ENCODE measurements at regions not wholly inside any gene's neighbourhood (a gene's known extent, or its start where the extent isn't known, plus 50 kb on each side); places are given as distances from the start of the nearest gene placed in this dataset.

DNA sequence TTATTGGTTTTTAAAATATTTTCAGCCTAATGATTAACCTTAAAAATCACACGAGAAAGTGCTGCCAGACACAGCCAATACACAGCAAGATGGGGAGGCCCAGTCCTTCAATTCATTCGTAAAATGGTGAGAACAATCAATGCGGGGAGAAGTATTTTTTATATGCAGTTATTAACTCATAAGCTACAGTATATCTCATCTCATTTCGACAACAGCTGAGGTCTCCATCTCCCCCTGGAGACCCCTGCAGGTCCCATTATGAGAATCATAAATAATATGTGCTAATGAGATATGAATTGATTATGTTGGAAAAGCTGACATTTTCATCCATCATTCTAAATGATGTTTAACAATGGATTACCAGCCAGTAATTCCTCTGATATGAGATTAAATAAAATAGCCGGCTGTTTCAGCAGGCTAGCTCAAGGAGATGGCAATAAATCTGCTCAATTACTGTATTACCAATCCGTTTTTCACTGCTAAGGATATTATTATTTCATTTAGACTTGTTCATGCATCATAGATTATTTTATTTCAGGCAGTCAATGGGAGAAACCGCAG, 535.8 kb downstream of the GALR1 start:
- no peak for TF ChIP-seq ZNF384 (IDR thresholded peaks at IDR 0.05)
- TF ChIP-seq TARDBP (IDR thresholded peaks at IDR 0.05): no peak
- TF ChIP-seq FOXM1 (IDR thresholded peaks at IDR 0.05; ENCODE audit: borderline replicate concordance): no peak
- no peak for TF ChIP-seq LEF1 (IDR thresholded peaks at IDR 0.05; ENCODE audit: borderline replicate concordance)
- TF ChIP-seq, protein P1, sequence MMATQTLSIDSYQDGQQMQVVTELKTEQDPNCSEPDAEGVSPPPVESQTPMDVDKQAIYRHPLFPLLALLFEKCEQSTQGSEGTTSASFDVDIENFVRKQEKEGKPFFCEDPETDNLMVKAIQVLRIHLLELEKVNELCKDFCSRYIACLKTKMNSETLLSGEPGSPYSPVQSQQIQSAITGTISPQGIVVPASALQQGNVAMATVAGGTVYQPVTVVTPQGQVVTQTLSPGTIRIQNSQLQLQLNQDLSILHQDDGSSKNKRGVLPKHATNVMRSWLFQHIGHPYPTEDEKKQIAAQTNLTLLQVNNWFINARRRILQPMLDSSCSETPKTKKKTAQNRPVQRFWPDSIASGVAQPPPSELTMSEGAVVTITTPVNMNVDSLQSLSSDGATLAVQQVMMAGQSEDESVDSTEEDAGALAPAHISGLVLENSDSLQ (IDR thresholded peaks at IDR 0.05): no peak
- no peak for TF ChIP-seq CTBP1 (IDR thresholded peaks at IDR 0.05; ENCODE audit: borderline replicate concordance)
- TF ChIP-seq NFRKB (IDR thresholded peaks at IDR 0.05): no peak
- no peak for TF ChIP-seq BHLHE40 (IDR thresholded peaks at IDR 0.05; ENCODE audit: borderline replicate concordance)
- TF ChIP-seq L3MBTL2 (conservative IDR thresholded peaks at IDR 0.05): no peak
- TF ChIP-seq FOXA1 (IDR thresholded peaks at IDR 0.05): no peak
- no peak for TF ChIP-seq FOXK2 (IDR thresholded peaks at IDR 0.05)
- no peak for TF ChIP-seq SUZ12 (IDR thresholded peaks at IDR 0.05)
- no peak for TF ChIP-seq HDGF (IDR thresholded peaks at IDR 0.05; ENCODE audit: borderline replicate concordance)
- no peak for TF ChIP-seq ELF4 (IDR thresholded peaks at IDR 0.05)
- TF ChIP-seq SP1 (IDR thresholded peaks at IDR 0.05): no peak
- TF ChIP-seq ARNT (IDR thresholded peaks at IDR 0.05): no peak
- DNase-seq (ENCODE audit: extremely low spot score): no peak
- POLR2A ChIA-PET: no interaction called here
- CTCF ChIA-PET: no interaction called here

DNA sequence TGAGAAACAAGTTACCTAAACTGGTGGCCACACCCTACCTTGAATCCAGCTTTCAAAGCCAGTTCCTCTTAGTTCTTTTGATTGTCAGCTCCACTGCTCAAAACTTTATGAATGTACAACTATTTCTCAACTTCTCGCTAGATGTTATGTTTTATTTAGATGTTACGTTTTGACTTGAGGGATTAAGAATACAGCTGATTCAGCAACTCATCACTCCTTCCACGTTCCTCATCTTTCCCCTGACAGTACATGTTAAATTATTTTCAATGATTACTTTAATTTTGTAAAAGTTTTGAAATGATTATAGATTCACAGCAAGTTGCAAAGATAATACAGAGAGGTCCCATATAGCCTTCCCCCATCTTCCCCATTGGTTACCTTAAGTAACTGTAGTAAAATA, 553.4 kb downstream of the GALR1 start:
- no peak for TF ChIP-seq SUZ12 (IDR thresholded peaks at IDR 0.05)
- no peak for TF ChIP-seq TARDBP (IDR thresholded peaks at IDR 0.05)
- no peak for TF ChIP-seq BHLHE40 (IDR thresholded peaks at IDR 0.05; ENCODE audit: borderline replicate concordance)
- no peak for TF ChIP-seq CTBP1 (IDR thresholded peaks at IDR 0.05; ENCODE audit: borderline replicate concordance)
- TF ChIP-seq FOXK2 (IDR thresholded peaks at IDR 0.05): no peak
- TF ChIP-seq ARNT (IDR thresholded peaks at IDR 0.05): no peak
- no peak for TF ChIP-seq SP1 (IDR thresholded peaks at IDR 0.05)
- TF ChIP-seq L3MBTL2 (conservative IDR thresholded peaks at IDR 0.05): no peak
- no peak for TF ChIP-seq NFRKB (IDR thresholded peaks at IDR 0.05)
- DNase-seq (ENCODE audit: extremely low spot score): no peak
- POLR2A ChIA-PET: no interaction called here
- CTCF ChIA-PET: no interaction called here

DNA sequence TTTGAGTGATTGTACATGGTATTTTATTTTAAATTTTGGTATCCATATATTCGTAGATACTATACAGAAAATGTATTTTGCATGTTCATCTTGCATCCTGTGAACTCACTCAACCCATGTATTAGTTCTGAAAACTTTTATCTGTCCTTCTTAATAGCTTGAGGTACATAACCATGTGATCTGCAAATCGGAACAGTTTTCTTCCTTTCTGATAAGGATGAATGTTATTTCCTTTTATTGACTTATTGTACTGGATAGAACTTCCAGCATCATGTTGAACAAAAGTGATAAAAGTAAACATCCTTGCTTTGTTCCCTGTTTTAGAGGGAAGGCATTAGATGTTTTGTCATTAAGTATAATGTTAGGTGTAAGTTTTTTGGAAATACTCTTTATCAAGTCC, 554.7 kb downstream of the GALR1 start:
- no peak for DNase-seq (ENCODE audit: extremely low spot score)
- TF ChIP-seq L3MBTL2 (conservative IDR thresholded peaks at IDR 0.05) (no peak), TARDBP (IDR thresholded peaks at IDR 0.05) (no peak), ARNT (IDR thresholded peaks at IDR 0.05) (no peak), ELF4 (IDR thresholded peaks at IDR 0.05) (no peak)
- ChIA-PET CTCF (no interaction called here), POLR2A (no interaction called here)

DNA sequence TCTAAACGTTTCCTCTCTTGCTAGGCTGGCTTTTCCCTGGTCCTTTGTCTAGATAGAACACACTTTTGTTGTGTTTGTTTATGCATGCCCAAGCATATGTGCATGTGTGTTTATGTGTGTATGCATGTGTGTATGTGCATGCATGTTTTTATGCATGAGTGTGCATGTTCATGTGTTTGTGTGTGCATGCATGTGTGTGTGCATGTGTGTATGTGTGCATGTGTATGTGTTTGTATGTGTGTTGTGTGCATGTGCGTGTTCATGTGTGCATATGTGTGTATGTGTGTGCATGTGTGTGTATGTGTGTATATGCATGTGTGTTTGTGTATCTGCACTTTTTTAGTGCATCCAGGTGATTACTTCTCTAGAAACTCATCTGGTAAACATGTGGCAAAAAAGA, 558.0 kb downstream of the GALR1 start:
- no peak for DNase-seq (ENCODE audit: extremely low spot score)
- CTCF ChIA-PET: no interaction called here
- POLR2A ChIA-PET: no interaction called here
- no peak for TF ChIP-seq BHLHE40 (IDR thresholded peaks at IDR 0.05; ENCODE audit: borderline replicate concordance)
- no peak for TF ChIP-seq CTBP1 (IDR thresholded peaks at IDR 0.05; ENCODE audit: borderline replicate concordance)
- TF ChIP-seq ELF4 (IDR thresholded peaks at IDR 0.05): no peak
- TF ChIP-seq FOXM1 (IDR thresholded peaks at IDR 0.05; ENCODE audit: borderline replicate concordance): no peak
- TF ChIP-seq SP1 (IDR thresholded peaks at IDR 0.05): no peak

DNA sequence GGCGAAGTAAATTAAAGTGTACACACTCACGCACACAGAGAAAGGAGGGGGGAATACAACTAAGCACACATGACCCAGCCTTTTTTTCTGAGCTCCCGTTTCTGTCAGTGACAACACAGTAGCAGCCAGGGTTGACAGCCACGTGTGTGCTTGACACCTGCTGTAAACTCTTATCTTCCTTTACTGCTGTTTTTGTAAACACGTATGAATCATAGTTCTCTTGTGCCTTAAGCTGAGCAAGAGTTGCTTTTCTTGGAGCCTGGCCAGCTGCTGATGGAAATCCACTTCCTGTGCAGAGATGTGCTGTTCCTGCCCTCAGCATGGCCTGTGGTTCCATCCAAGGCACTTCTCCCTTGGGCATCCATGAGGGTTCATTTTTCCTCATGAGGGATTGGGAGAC, 561.9 kb downstream of the GALR1 start:
- no peak for DNase-seq (ENCODE audit: extremely low spot score)
- POLR2A ChIA-PET: no interaction called here
- CTCF ChIA-PET: no interaction called here
- TF ChIP-seq ARNT (IDR thresholded peaks at IDR 0.05) (no peak), ZNF384 (IDR thresholded peaks at IDR 0.05) (no peak), TARDBP (IDR thresholded peaks at IDR 0.05) (no peak), L3MBTL2 (conservative IDR thresholded peaks at IDR 0.05) (no peak), CTBP1 (IDR thresholded peaks at IDR 0.05; ENCODE audit: borderline replicate concordance) (no peak), NFRKB (IDR thresholded peaks at IDR 0.05) (no peak), LEF1 (IDR thresholded peaks at IDR 0.05; ENCODE audit: borderline replicate concordance) (no peak), SUZ12 (IDR thresholded peaks at IDR 0.05) (no peak), HDGF (IDR thresholded peaks at IDR 0.05; ENCODE audit: borderline replicate concordance) (no peak), FOXA1 (IDR thresholded peaks at IDR 0.05) (no peak), BHLHE40 (IDR thresholded peaks at IDR 0.05; ENCODE audit: borderline replicate concordance) (no peak), ELF4 (IDR thresholded peaks at IDR 0.05) (no peak), FOXM1 (IDR thresholded peaks at IDR 0.05; ENCODE audit: borderline replicate concordance) (no peak), FOXK2 (IDR thresholded peaks at IDR 0.05) (no peak), SP1 (IDR thresholded peaks at IDR 0.05) (no peak)
- TF ChIP-seq, protein P1 (IDR thresholded peaks at IDR 0.05): no peak

DNA sequence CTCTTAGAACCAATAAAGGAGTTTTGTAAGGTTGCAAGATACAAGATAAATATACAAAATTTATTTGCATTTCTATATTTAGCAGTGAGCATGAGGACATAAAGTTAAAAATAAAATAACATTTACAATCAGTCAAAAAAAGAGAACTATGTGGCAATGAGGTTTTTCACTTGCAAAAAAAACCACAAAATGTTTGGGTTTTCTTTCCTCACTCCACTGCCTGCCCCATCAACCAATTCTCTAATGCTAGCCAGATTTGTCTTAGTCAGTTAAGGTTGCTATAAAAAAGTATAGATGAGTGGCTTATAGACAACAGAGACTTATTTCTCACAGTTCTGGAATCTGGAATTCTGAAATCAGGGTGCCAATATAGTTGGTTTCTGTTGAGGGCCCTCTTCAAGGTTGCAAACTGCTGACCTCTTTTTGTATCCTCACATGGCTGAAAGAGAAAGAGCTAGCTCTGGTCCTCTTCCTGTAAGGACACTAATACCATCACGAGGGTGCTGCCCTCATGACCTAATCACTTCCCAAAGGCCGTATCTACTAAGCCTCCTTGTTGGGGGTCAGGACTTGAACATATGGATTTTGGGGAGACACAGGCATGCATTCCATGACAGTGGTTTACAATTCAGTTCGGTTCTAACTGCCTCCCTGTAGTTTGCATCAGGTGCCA, 566.2 kb downstream of the GALR1 start:
- CTCF ChIA-PET: no interaction called here
- POLR2A ChIA-PET: no interaction called here
- TF ChIP-seq FOXA1 (IDR thresholded peaks at IDR 0.05): no peak
- no peak for TF ChIP-seq FOXM1 (IDR thresholded peaks at IDR 0.05; ENCODE audit: borderline replicate concordance)
- TF ChIP-seq BHLHE40 (IDR thresholded peaks at IDR 0.05; ENCODE audit: borderline replicate concordance): no peak
- TF ChIP-seq, protein P1 (IDR thresholded peaks at IDR 0.05): no peak
- TF ChIP-seq FOXK2 (IDR thresholded peaks at IDR 0.05): no peak
- no peak for TF ChIP-seq NFRKB (IDR thresholded peaks at IDR 0.05)
- TF ChIP-seq ELF4 (IDR thresholded peaks at IDR 0.05): no peak
- TF ChIP-seq TARDBP (IDR thresholded peaks at IDR 0.05): no peak
- no peak for TF ChIP-seq ZNF384 (IDR thresholded peaks at IDR 0.05)
- no peak for TF ChIP-seq SP1 (IDR thresholded peaks at IDR 0.05)
- no peak for TF ChIP-seq LEF1 (IDR thresholded peaks at IDR 0.05; ENCODE audit: borderline replicate concordance)
- no peak for DNase-seq (ENCODE audit: extremely low spot score)
